HFFc6 (cell line): ENCODE measurements at regions not wholly inside any gene's neighbourhood (a gene's known extent, or its start where the extent isn't known, plus 50 kb on each side); places are given as distances from the start of the nearest gene placed in this dataset.

Experiments
- DNase-seq: peaks from one replicate; pipeline ENCODE4 v3.0.0-alpha.2; 2018
- H3K27ac Mint-ChIP-seq: 2 replicates; pipeline ENCODE4 v1.8.0; 2020; ENCODE audit warnings: mild to moderate bottlenecking, mixed read lengths
- H3K27me3 Mint-ChIP-seq: 2 replicates; pipeline ENCODE4 v1.8.0; 2021; ENCODE audit warnings: mild to moderate bottlenecking, moderate library complexity, mixed read lengths; ENCODE audit not compliant: insufficient read depth
- H3K36me3 Mint-ChIP-seq: 2 replicates; pipeline ENCODE4 v1.8.0; 2021; ENCODE audit warnings: low read depth, mixed read lengths
- H3K4me1 Mint-ChIP-seq: 2 replicates; pipeline ENCODE4 v1.8.0; 2020; ENCODE audit warnings: low read depth, mixed read lengths
- H3K4me3 Mint-ChIP-seq: 2 replicates; pipeline ENCODE4 v1.8.0; 2020; ENCODE audit warnings: mild to moderate bottlenecking, moderate library complexity, mixed read lengths
- H3K9me3 Mint-ChIP-seq: 2 replicates; pipeline ENCODE4 v1.8.0; 2020; ENCODE audit warnings: mild to moderate bottlenecking, mixed read lengths
- TF ChIP-seq, protein P1 (sequence below): fragments of 200-600 bp; sonication (generic); IDR thresholded peaks from 2 replicates; pipeline ENCODE4 v1.5.0; 2021; ENCODE audit warnings: antibody characterized with exemption, mild to moderate bottlenecking

DNA sequence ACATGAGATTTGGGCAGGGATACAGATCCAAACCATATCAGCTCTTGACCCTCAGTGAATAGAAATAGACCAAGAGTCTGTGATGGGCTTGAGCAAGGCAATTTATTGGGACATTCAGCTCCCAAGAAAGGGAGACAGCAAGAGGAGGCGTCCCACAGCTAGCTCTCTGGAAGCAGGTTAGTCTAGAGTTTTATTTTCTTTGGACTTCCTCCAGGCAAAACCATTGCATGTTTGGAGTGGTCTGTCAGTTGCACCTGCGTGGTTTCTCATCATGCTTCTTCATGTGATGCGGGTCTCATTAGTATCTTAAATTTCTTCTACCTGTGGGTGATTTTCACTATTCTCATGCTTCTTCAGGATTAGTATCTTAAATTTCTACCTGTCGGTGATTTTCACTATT is 1530.6 kb downstream of the PLA2G4A start:
- H3K36me3 Mint-ChIP-seq = no peaks in the 10 kb centered on the region; the same call in 1 of the 2 replicates
- TF ChIP-seq, protein P1, sequence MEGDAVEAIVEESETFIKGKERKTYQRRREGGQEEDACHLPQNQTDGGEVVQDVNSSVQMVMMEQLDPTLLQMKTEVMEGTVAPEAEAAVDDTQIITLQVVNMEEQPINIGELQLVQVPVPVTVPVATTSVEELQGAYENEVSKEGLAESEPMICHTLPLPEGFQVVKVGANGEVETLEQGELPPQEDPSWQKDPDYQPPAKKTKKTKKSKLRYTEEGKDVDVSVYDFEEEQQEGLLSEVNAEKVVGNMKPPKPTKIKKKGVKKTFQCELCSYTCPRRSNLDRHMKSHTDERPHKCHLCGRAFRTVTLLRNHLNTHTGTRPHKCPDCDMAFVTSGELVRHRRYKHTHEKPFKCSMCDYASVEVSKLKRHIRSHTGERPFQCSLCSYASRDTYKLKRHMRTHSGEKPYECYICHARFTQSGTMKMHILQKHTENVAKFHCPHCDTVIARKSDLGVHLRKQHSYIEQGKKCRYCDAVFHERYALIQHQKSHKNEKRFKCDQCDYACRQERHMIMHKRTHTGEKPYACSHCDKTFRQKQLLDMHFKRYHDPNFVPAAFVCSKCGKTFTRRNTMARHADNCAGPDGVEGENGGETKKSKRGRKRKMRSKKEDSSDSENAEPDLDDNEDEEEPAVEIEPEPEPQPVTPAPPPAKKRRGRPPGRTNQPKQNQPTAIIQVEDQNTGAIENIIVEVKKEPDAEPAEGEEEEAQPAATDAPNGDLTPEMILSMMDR = no peak
- DNase-seq = no peak
- no peak overlapping the region for H3K4me3 Mint-ChIP-seq
- no peaks in the 10 kb centered on the region for H3K27me3 Mint-ChIP-seq
- H3K4me1 Mint-ChIP-seq = no peaks in the 10 kb centered on the region
- H3K9me3 Mint-ChIP-seq = peaks cover 36% of the 10 kb centered on the region
- H3K27ac Mint-ChIP-seq = no peak overlapping the region

DNA sequence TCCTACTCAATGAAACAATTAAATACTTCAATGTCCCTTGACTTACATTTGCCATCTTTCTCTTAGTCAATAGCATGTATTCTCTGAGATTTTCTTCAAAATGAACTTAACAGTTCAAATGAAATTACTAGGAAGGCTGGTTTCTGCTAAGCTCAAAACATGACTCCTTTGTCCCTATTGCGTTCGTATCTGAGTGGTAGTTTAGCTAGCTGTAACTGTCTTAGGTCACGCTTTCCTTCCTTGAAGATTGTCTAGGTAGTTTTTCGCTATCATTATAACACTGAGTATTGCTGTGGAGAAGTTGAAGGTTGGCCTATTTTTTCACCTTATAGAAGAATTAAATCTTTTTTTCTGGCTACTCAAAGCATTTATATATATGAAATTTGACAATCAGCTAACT is 1535.2 kb downstream of the PLA2G4A start:
- TF ChIP-seq, protein P1 = no peak
- Mint-ChIP-seq H3K36me3 (no peaks in the 10 kb centered on the region), H3K4me3 (peak overlapping the region; percentile 60; the same call in 1 of the 2 replicates), H3K27me3 (no peaks in the 10 kb centered on the region; the same call in 1 of the 2 replicates), H3K27ac (no peak overlapping the region), H3K4me1 (no peaks in the 10 kb centered on the region; the same call in 1 of the 2 replicates), H3K9me3 (peaks cover 21% of the 10 kb centered on the region)
- DNase-seq = no peak

DNA sequence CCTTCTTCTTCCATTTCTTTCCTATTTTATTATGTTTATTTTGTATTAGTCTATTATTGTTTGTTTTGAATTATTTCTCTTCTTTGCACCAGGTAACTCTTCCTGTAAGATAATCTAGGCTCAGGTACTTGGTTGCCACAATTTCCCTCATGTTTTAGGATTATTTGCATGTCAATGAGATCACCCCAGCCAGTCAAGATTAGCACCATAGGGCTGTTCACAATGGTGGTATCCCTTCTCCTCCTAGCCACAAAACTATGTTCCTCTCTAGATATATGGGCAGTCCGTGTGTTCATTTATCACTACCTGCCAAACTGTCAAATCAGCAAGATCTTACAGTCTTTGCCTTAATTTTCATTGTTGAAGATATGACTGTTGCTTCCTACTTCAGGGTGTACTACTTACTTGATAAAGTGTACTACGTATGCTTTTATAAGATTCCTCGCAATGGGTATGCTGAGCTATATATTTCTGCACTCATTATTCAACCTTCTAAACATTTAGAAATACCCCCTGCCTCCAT is 1536.2 kb downstream of the PLA2G4A start:
- H3K9me3 Mint-ChIP-seq = peaks cover 11% of the 10 kb centered on the region; the same call in 1 of the 2 replicates
- no peaks in the 10 kb centered on the region; the same call in 1 of the 2 replicates for H3K4me1 Mint-ChIP-seq
- DNase-seq = no peak
- no peaks in the 10 kb centered on the region for H3K36me3 Mint-ChIP-seq
- TF ChIP-seq, protein P1 = no peak
- no peak overlapping the region for H3K27ac Mint-ChIP-seq
- no peaks in the 10 kb centered on the region; the same call in 1 of the 2 replicates for H3K27me3 Mint-ChIP-seq
- H3K4me3 Mint-ChIP-seq = no peak overlapping the region

DNA sequence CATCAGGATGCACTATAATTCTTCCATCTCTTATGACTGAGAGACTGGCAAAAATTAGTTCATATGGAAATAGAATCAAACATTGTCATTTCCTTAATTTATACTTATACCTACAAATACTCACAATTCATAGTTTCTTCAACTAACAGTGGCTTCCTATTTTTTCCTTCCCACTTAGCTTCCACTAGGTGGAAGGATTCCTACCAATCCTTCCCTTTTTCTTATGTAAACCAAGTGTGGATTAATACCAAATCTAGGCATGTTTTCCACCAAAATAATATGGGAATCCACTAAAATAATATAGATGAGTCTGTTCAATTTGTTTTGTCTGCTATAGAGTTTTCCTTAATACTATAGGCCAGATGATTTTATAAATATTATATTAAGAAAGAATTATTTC is 1537.1 kb downstream of the PLA2G4A start:
- no peaks in the 10 kb centered on the region for H3K36me3 Mint-ChIP-seq
- no peak overlapping the region for H3K27ac Mint-ChIP-seq
- no peaks in the 10 kb centered on the region; the same call in 1 of the 2 replicates for H3K27me3 Mint-ChIP-seq
- DNase-seq = no peak
- TF ChIP-seq, protein P1 = peak; percentile 25; the same call in 1 of the 2 replicates
- H3K4me1 Mint-ChIP-seq = no peaks in the 10 kb centered on the region; the same call in 1 of the 2 replicates
- no peak overlapping the region for H3K4me3 Mint-ChIP-seq
- peaks cover 11% of the 10 kb centered on the region; the same call in 1 of the 2 replicates for H3K9me3 Mint-ChIP-seq

DNA sequence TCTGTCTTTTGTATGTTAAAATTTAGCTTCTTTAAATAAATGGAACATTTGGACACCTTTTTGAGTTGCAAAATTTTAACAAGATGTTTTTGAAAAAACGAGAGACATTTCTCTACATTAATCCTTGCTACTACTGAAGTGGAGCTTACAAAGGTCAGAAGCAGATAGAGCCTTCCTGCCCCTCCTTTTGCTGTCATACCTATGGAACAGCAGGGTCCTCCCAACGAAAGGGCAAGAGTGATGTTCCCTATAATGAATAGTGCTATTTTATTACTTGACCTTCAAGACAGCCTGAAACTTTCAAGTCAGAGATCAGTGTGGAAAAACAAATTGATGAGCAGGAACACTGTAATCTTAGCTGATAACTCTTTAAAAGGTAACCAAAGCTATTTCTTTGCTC is 1538.9 kb downstream of the PLA2G4A start:
- Mint-ChIP-seq H3K27me3 (no peaks in the 10 kb centered on the region; the same call in 1 of the 2 replicates), H3K27ac (no peak overlapping the region), H3K4me3 (no peak overlapping the region), H3K9me3 (peaks cover 11% of the 10 kb centered on the region; the same call in 1 of the 2 replicates), H3K4me1 (no peaks in the 10 kb centered on the region; the same call in 1 of the 2 replicates), H3K36me3 (no peaks in the 10 kb centered on the region)
- DNase-seq = no peak
- TF ChIP-seq, protein P1 = no peak
